HEK293T (cell line): ENCODE measurements at regions not wholly inside any gene's neighbourhood (a gene's known extent, or its start where the extent isn't known, plus 50 kb on each side); places are given as distances from the start of the nearest gene placed in this dataset.

ENCODE experiments used
- CTCF ChIA-PET: fragments of 350-600 bp; formaldehyde crosslinking; extraction: SDS; loops from one replicate; lab custom pipeline; 2021; ENCODE audit warnings: antibody characterized with exemption, inconsistent platforms; lab: Yijun Ruan, JAX
- POLR2A ChIA-PET: fragments of 350-600 bp; formaldehyde crosslinking; extraction: SDS; loops from one replicate; lab custom pipeline; 2020; ENCODE audit warnings: antibody characterized with exemption, inconsistent platforms; lab: Yijun Ruan, JAX
- DNase-seq: peaks from one replicate; pipeline ENCODE4 v3.0.0; 2012; ENCODE audit warnings: mixed read lengths; ENCODE audit errors: extremely low spot score
- ARNT ChIP-seq: fragments of 450-650 bp; IDR thresholded peaks from 2 replicates; pipeline ENCODE4 v1.6.1; 2017; ENCODE audit warnings: mild to moderate bottlenecking
- BHLHE40 ChIP-seq: fragments of 450-650 bp; IDR thresholded peaks from 2 replicates; pipeline ENCODE4 v1.6.1; 2016; ENCODE audit warnings: mild to moderate bottlenecking, moderate library complexity, borderline replicate concordance
- CTBP1 ChIP-seq: fragments of 450-650 bp; IDR thresholded peaks from 2 replicates; pipeline ENCODE4 v1.6.1; 2016; ENCODE audit warnings: borderline replicate concordance
- ELF4 ChIP-seq: fragments of 450-650 bp; IDR thresholded peaks from 2 replicates; pipeline ENCODE4 v1.6.1; 2017; ENCODE audit warnings: antibody characterized with exemption
- FOXA1 ChIP-seq: fragments of 450-650 bp; IDR thresholded peaks from 2 replicates; pipeline ENCODE4 v1.6.1; 2016; ENCODE audit warnings: mild to moderate bottlenecking
- FOXK2 ChIP-seq: fragments of 450-650 bp; IDR thresholded peaks from 2 replicates; pipeline ENCODE4 v1.6.1; 2016; ENCODE audit warnings: mild to moderate bottlenecking
- FOXM1 ChIP-seq: fragments of 450-650 bp; IDR thresholded peaks from 2 replicates; pipeline ENCODE4 v1.6.1; 2017; ENCODE audit warnings: mild to moderate bottlenecking, borderline replicate concordance
- HDGF ChIP-seq: fragments of 450-650 bp; IDR thresholded peaks from 2 replicates; pipeline ENCODE4 v1.6.1; 2017; ENCODE audit warnings: antibody characterized with exemption, borderline replicate concordance
- L3MBTL2 ChIP-seq: fragments of 450-650 bp; conservative IDR thresholded peaks from 2 replicates; pipeline ENCODE4 v1.6.1; 2016; ENCODE audit warnings: mild to moderate bottlenecking
- LEF1 ChIP-seq: fragments of 450-650 bp; IDR thresholded peaks from 2 replicates; pipeline ENCODE4 v1.6.1; 2017; ENCODE audit warnings: mild to moderate bottlenecking, borderline replicate concordance
- NFRKB ChIP-seq: fragments of 450-650 bp; IDR thresholded peaks from 2 replicates; pipeline ENCODE4 v1.6.1; 2016; ENCODE audit warnings: mild to moderate bottlenecking, moderate library complexity
- SP1 ChIP-seq: fragments of 450-650 bp; IDR thresholded peaks from 2 replicates; pipeline ENCODE4 v1.6.1; 2017
- SUZ12 ChIP-seq: fragments of 450-650 bp; IDR thresholded peaks from 2 replicates; pipeline ENCODE4 v1.6.1; 2016; ENCODE audit warnings: mild to moderate bottlenecking
- TARDBP ChIP-seq: fragments of 450-650 bp; IDR thresholded peaks from 2 replicates; pipeline ENCODE4 v1.6.1; 2016
- ZNF384 ChIP-seq: fragments of 450-650 bp; IDR thresholded peaks from 2 replicates; pipeline ENCODE4 v1.6.1; 2016
- TF ChIP-seq, protein P1 (sequence below): fragments of 450-650 bp; IDR thresholded peaks from 2 replicates; pipeline ENCODE4 v1.6.1; 2016

DNA sequence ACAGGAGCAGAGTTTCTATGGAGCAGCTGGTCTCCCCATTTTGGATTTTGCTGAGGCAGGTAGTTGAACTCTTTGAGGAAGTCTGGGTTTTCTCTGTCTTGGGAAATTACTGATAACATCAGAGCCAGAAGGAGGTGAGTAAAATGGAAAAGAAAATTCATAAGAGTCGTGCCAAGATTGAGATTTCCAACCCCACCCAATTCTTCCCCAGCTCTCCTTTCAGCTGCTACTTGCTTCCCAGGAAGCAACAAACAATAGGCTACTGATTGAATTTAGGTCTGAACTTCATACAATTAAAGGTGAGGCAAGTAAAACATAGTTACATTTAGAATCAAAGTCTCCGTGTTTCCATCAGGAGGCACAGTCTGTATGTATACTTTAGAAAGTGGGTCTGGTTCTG lies 54.6 kb upstream of the EOLA2 start:
- CTCF ChIA-PET, result no interaction called here
- POLR2A ChIA-PET, result no interaction called here
- DNase-seq, result no peak
- TF ChIP-seq ARNT (no peak), SP1 (no peak), NFRKB (no peak), FOXM1 (no peak), FOXA1 (no peak), CTBP1 (no peak), SUZ12 (no peak), L3MBTL2 (no peak), ZNF384 (no peak), LEF1 (no peak), ELF4 (no peak), HDGF (no peak), BHLHE40 (no peak), FOXK2 (no peak), TARDBP (no peak)
- TF ChIP-seq, protein P1, sequence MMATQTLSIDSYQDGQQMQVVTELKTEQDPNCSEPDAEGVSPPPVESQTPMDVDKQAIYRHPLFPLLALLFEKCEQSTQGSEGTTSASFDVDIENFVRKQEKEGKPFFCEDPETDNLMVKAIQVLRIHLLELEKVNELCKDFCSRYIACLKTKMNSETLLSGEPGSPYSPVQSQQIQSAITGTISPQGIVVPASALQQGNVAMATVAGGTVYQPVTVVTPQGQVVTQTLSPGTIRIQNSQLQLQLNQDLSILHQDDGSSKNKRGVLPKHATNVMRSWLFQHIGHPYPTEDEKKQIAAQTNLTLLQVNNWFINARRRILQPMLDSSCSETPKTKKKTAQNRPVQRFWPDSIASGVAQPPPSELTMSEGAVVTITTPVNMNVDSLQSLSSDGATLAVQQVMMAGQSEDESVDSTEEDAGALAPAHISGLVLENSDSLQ, result no peak

DNA sequence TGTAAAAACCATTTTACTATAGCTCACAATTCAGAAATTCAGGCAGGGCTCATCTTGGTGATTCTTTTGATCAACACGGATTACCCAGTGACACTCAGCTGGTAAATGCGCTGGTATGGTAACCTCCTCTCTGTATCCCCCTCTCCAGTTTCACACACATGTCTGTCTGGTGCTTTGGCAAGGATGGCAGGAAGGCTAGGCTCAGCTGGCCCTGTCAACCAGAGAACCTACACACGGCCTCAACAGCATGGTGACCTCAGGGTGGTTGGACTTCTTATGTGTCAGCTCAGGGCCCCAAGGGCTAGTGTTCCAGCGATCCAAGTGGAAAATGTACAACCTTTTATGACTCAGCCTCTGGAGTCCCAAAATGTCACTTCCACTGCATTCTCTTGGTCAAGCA lies 55.7 kb upstream of the EOLA2 start:
- TF ChIP-seq FOXM1 (no peak), ZNF384 (no peak), LEF1 (no peak), FOXA1 (no peak), SP1 (no peak), TARDBP (no peak), ELF4 (no peak), SUZ12 (no peak), HDGF (no peak), NFRKB (no peak), CTBP1 (no peak), BHLHE40 (no peak)
- TF ChIP-seq, protein P1, result no peak
- ChIA-PET CTCF (no interaction called here), POLR2A (no interaction called here)
- no peak for DNase-seq

DNA sequence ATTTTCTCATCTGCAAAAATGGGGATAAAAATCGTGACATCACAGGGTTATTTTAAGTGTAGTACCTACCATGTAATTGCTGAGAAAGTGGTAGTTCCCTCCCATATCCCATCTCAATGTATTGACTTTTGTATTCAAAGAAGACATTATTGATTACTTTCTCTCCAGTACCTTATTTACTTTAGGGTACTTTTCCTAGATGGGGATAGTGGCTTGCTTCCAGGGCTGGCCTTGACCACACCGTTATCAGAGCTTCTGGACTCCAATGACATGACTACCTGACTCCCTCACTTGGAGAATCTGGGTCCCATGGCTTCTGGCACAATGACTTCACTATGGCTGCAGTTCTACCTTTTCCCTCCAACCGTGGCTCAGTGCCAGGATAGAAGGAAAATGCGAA lies 58.2 kb upstream of the EOLA2 start:
- POLR2A ChIA-PET, result no interaction called here
- DNase-seq, result no peak
- TF ChIP-seq FOXA1, result no peak
- no peak for TF ChIP-seq HDGF
- no peak for TF ChIP-seq FOXM1
- TF ChIP-seq LEF1, result no peak
- TF ChIP-seq FOXK2, result no peak
- no peak for TF ChIP-seq ELF4
- TF ChIP-seq ZNF384, result no peak
- no peak for TF ChIP-seq SP1
- CTCF ChIA-PET, result no interaction called here

DNA sequence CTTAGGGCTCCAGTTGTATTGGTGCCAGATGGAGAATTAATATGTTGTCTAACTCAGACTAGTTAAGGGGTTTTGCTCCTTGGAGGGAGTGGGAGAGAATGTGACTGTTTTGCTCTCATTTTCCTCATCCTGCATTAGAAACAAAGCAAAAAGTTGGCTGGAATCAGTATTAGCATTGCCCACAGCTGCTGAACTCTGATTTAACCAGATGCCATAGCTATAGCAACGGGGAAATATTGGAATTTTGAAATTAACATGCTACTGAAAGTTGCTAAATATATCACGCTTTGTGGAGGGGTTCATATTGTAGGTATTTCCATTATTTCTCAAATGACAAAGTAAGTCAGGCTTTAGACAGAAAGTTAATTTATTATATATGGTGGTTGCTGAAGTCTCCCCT lies 66.7 kb upstream of the EOLA2 start:
- TF ChIP-seq FOXK2 (no peak), BHLHE40 (no peak), LEF1 (no peak), CTBP1 (no peak), SP1 (no peak), FOXM1 (no peak), NFRKB (no peak), HDGF (no peak), FOXA1 (no peak), ARNT (no peak), SUZ12 (no peak), ZNF384 (no peak), L3MBTL2 (no peak), TARDBP (no peak), ELF4 (no peak)
- TF ChIP-seq, protein P1, result no peak
- ChIA-PET POLR2A (no interaction called here), CTCF (no interaction called here)
- no peak for DNase-seq

DNA sequence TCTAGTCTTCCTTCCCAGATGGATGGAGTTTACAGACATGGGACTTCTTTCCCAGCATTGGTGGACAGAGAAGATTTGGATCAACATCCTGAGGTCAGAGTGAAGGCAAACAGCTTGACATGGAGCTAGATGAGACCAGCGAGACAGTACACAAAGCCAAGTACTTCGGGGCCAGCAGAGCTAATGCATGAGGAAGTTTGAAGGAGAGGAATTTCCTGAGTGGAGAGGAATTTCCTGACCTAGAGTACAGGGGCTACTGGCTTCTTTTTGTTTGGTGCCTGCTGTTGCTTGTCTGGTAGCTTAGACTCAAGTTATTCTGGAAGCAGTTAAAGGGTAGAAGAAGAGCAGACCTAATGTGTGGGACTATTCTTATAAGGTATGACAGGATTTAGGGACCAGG lies 69.1 kb upstream of the EOLA2 start:
- DNase-seq, result no peak
- TF ChIP-seq CTBP1 (no peak), FOXA1 (no peak), BHLHE40 (no peak), FOXK2 (no peak), NFRKB (no peak), LEF1 (no peak), L3MBTL2 (no peak), SP1 (no peak), SUZ12 (no peak), FOXM1 (no peak), ELF4 (no peak), ZNF384 (no peak)
- ChIA-PET POLR2A (no interaction called here), CTCF (no interaction called here)

DNA sequence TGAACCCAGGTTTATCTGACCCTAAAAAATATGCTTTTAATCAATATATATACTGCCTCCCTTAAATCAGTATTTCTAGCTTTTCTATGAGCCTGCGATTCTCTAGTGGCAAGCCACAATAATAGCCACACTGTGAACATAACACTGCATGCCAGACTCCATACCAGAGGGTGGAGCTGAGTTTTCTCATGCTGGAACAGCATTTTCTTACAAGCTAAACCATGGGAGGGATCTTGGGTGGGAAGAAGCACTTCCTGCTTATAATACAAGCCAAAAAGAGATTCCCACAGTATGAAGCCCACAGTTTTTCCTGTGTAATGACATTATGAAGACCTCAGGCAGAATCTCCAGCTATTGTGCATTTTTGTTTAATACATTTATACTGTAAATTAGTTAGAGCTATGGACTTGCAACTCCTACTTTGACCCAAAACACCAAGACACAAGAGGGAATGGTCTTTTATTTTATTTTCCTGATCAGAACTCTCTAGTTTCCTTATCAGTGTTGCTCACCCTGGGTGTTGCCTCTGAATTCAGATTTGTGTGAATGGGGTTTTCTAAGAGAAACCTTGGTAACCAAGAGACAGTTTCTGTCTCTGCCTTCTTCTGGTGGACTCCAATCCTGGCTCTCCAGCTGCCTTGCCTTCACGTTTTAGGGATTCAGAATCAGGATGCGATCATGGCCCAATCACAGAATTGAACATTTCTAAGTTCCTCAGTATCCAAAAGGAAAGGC lies 74.5 kb upstream of the EOLA2 start:
- TF ChIP-seq ELF4 (no peak), LEF1 (no peak), SP1 (no peak), ARNT (no peak), ZNF384 (no peak), L3MBTL2 (no peak), NFRKB (no peak), HDGF (no peak), FOXK2 (no peak), BHLHE40 (no peak), SUZ12 (no peak), FOXM1 (no peak), CTBP1 (no peak), FOXA1 (no peak), TARDBP (no peak)
- TF ChIP-seq, protein P1, result no peak
- CTCF ChIA-PET, result no interaction called here
- POLR2A ChIA-PET, result no interaction called here
- no peak for DNase-seq
